ENCODE measurements at regions not wholly inside any gene's neighbourhood (a gene's known extent, or its start where the extent isn't known, plus 50 kb on each side); places are given as distances from the start of the nearest gene placed in this dataset.

DNA sequence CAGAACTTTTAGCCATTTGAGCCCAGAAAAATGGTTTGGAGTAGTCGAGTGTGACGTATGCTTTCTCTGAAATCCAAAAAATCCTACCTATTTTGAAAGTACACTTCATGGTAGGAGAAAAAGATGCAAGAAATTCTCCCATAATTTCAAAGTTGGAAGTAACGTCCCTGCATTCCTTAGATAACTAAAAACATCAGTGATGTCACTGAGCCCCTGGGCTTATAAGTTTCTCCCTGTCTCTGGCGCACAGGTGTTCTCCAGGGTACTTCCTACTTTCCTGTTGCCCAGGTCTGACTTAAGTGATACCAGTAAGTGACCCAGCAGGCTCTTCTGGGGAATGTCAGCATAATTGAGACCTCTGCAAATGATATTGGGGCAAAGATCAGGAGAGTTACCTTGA, 90.5 kb upstream of the WDR1 start:
- FAIRE-seq, result no peak

DNA sequence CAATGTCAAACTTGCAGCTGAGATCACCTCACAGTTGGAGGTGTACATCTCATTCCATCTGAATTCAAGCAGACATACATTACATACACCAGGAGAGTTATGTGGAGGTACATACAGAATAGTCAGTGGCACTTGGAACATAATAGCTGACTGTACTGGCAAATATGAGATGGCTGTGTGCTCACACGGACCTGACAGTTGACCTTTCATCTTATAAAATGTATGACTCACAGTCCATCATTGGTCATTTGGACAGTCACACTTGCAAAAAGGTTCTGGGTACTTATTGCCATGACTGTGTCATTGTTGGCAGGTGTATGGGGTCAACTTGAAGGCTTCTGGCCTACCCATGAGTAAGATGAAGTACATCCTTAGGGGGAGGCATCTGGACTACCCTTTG, 88.6 kb upstream of the WDR1 start:
- FAIRE-seq (no peak), DNase-seq (ENCODE audit: low spot score) (peak; percentile 47)

More for the DNA sequence above, 90.5 kb upstream of the WDR1 start:
- no peak for DNase-seq (ENCODE audit: low spot score)

GRCh38 chr4:10204401-10205058, 87.9 kb upstream of the WDR1 start:
- FAIRE-seq (no peak), DNase-seq (ENCODE audit: low spot score) (peak; percentile 9)

GRCh38 chr4:10203851-10204250, 87.3 kb upstream of the WDR1 start:
- DNase-seq (ENCODE audit: low spot score), result peak; percentile 3
- no peak for FAIRE-seq

DNA sequence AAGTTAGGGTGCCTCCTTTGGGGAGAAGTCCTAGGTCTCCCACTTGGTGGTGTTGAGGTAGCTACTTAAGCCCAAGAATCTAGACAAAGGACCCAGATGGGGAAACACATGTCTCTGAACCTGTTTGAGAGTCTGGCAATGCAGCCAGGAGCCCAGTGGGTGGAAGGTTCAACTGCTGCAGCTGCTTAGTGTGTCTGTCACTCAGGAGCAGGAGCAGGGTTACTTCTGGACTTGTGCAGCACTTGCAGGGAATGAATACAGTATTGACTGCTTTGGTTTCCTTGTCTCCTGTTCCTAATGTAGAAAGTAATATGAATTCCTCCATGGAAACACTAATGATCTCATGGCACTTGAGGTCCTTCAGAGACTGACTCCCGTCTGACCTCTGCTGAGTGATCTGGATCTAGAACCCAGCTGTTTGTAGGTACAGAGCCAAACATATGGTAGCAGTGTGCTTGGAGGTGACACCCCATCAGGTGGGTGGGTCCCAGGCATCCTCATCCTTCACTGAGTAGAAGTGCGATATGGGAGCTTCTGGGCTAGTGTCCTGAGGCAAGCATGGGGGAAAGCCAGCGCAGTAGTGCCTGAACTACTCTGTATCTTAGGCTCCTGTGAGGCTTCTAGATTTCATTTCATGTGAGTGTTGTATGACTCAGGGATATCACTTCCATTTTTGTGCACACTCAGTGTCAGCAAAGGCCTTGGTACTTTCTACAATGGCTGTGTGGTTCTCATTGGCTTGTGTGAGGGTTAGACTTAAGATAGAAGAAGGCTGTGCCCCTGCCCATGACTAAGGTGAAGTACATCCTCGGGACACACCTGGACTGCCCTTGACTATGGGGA, 85.0 kb upstream of the WDR1 start:
- FAIRE-seq (no peak), DNase-seq (ENCODE audit: low spot score) (peak; percentile 0)

GRCh38 chr4:10200869-10201268, 84.3 kb upstream of the WDR1 start:
- DNase-seq (ENCODE audit: low spot score), result no peak
- FAIRE-seq, result no peak

- DNase-seq (ENCODE audit: low spot score) (no peak), FAIRE-seq (no peak)
These were observed 81.8 kb upstream of the WDR1 start for GRCh38 chr4:10198365-10198764.

GRCh38 chr4:10197952-10198351, 81.4 kb upstream of the WDR1 start:
- FAIRE-seq (no peak), DNase-seq (ENCODE audit: low spot score) (no peak)

DNA sequence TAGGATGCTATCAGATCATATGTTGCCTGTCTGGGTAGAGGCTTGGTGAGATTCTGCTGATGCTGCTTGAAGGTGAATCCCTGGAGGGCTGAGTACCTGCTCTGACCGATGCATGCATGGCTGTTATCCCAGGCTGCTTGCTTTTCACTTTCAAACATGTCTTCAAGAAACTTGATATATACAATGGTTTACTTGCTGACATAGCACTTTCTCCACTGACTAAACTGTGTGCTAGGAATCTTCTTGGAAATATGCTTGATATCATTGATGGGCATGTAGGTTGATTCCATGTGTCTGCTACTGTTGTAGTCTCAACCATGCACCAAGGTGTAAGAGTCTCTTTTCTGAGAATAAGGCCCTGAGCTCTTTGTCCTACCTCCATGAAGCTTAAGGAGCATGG, 79.6 kb upstream of the WDR1 start:
- DNase-seq (ENCODE audit: low spot score) (peak; percentile 1), FAIRE-seq (no peak)

- no peak for FAIRE-seq
- peak; percentile 3 for DNase-seq (ENCODE audit: low spot score)
These were observed 75.7 kb upstream of the WDR1 start for GRCh38 chr4:10192331-10192730.

GRCh38 chr4:10188400-10189004, 71.9 kb upstream of the WDR1 start:
- FAIRE-seq, result no peak

DNA sequence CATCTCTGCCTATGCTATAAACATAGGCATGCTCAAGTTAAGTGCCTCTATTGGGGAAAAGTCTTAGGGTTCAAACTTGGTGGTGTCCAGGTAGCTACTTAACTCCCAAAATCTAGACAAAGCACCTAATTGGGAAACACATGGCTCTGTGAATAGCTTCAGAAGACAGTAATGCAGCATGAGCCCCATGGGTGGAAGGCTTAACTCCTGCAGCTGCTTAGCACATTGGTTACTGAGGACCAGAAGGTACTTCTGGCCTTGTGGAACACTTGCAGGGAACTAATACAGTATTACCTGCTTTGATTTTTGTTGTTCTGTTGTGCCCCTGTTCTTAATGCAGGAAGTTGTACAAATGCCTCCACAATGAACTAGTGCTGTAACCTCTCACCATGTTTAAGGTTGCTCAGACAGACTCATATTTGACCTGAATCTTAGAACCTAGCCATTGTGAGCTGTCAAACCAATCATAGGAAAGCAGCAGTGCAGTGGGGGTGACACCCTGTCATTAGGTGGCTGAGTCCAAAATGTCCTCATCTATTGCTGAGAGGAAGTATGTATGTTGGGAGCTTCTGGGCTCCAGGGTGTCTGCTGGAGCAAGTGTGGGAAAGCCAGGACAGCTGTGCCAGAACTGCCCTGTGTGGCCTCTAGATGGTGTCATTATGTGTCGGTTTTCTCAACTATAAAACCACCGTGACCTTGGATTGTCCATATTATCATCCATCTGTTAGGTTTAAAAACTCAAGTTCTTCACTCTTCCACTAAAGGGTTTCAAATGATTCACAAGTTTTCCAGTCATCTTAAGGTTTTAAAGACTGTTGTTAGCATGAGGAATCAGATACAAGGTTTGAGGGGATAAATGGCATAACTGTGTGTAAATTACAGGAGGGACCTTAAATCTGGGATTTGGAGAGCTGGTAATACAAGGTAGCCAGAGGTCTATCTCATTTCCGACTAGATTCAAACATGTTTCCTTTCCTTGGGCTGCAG, 69.9 kb upstream of the WDR1 start:
- FAIRE-seq (no peak), DNase-seq (ENCODE audit: low spot score) (peak; percentile 67)

More at GRCh38 chr4:10188400-10189004, 71.9 kb upstream of the WDR1 start:
- no peak for DNase-seq (ENCODE audit: low spot score)

- peak; percentile 67 for DNase-seq (ENCODE audit: low spot score)
- FAIRE-seq, result no peak
These were observed 69.1 kb upstream of the WDR1 start for GRCh38 chr4:10185518-10186227.

- DNase-seq (ENCODE audit: low spot score), result no peak
- no peak for FAIRE-seq
These were observed 67.9 kb upstream of the WDR1 start for GRCh38 chr4:10184501-10184938.

GRCh38 chr4:10184041-10184440, 67.4 kb upstream of the WDR1 start:
- no peak for FAIRE-seq
- peak; percentile 41 for DNase-seq (ENCODE audit: low spot score)

GRCh38 chr4:10183462-10183861, 66.9 kb upstream of the WDR1 start:
- FAIRE-seq (no peak), DNase-seq (ENCODE audit: low spot score) (peak; percentile 20)

- DNase-seq (ENCODE audit: low spot score), result no peak
- FAIRE-seq, result no peak
These were observed 66.1 kb upstream of the WDR1 start for GRCh38 chr4:10182446-10183424.

DNA sequence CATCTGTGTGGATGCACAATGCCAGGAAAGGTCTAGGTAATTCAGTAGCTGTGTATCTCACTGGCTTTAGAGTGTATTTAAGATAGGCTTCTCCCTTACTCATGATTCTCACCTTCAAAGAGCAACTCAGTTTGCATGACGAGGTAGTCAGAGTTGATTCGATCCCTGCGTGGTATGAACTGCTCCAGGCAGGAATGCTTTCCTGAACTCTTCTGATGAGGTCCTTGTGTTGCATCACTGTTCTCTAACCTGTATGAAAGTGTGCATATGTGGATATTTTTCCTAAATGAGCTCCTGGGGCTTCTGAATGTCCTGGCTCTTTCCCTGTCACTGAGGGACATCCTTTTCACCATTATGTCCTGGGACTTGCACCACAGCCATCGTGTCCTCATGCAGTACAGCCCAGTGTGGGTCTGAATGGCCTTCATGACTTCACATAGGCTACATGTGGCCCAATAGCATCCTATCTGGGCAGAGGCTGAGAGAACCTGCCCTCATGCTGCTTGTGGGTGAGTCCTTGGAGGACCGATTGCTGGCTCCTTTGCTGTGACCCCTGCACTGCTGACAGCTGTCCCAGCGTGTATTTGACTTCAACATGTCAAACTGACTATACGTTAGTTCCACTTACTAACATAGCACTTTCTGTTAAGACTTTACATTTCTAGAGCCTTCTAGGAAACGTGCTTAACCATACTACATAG, 65.3 kb upstream of the WDR1 start:
- no peak for DNase-seq (ENCODE audit: low spot score)
- no peak for FAIRE-seq
